ENCODE measurements at regions not wholly inside any gene's neighbourhood (a gene's known extent, or its start where the extent isn't known, plus 50 kb on each side); places are given as distances from the start of the nearest gene placed in this dataset.

- Histone ChIP-seq H3K4me3 (no peak overlapping the region), H3K4me2 (ENCODE audit: insufficient read depth, low read length) (no peak overlapping the region), H2AFZ (ENCODE audit: low read depth, low read length) (no peak overlapping the region), H3K27ac (ENCODE audit: extremely low read depth, low read depth, low read length) (no peak overlapping the region), H4K20me1 (replicated peaks; ENCODE audit: control insufficient read depth, insufficient read depth, low read length) (no peaks in the 10 kb centered on the region), H3K9ac (ENCODE audit: insufficient read depth in 1 of 2, low read depth in 2 of 2, low read length in 2 of 2) (no peak overlapping the region), H3K36me3 (ENCODE audit: control insufficient read depth, insufficient read depth, low read length) (no peaks in the 10 kb centered on the region), H3K9me3 (replicated peaks; ENCODE audit: control insufficient read depth, insufficient read depth, low read depth, low read length) (no peaks in the 10 kb centered on the region), H3K27me3 (ENCODE audit: control insufficient read depth in 2 of 2, insufficient read depth in 2 of 2, low read length in 2 of 2) (no peaks in the 10 kb centered on the region), H3K9me1 (ENCODE audit: control insufficient read depth, insufficient read depth, low read length) (no peaks in the 10 kb centered on the region), H3K79me2 (ENCODE audit: control insufficient read depth, insufficient read depth, low read length) (no peaks in the 10 kb centered on the region), H3K4me1 (replicated peaks in 1 of 2; ENCODE audit: control insufficient read depth in 2 of 2, insufficient read depth in 2 of 2, low read length in 2 of 2) (no peaks in the 10 kb centered on the region)
- 0% methylated on average over 1 of the region's 1 CpG for WGBS (ENCODE audit: insufficient coverage, low coverage, missing lambda C conversion rate)
- DNase-seq (ENCODE audit: extremely low read depth in 1 of 4, low spot score in 3 of 4) (no peak), ATAC-seq (no peak), FAIRE-seq (no peak)
- BruUV-seq (replicated peaks) = no TSS peak
- ChIA-PET POLR2A (no interaction called here), CTCF (ENCODE audit: low intra/inter-chr PET ratio) (no interaction called here)
- intact Hi-C loops (cut with micrococcal nuclease) (no loop called here), in situ Hi-C loops (cut with MboI) (no loop called here)
- no peak for TF ChIP-seq STAG1 (CRISPR knock-in tag; IDR thresholded peaks at IDR 0.05; ENCODE audit: borderline replicate concordance)
- TF ChIP-seq PURB (CRISPR knock-in tag; IDR thresholded peaks at IDR 0.05; ENCODE audit: low read depth) = no peak
- TF ChIP-seq ZNF184 (CRISPR knock-in tag; IDR thresholded peaks at IDR 0.05) = no peak
- no peak for TF ChIP-seq ZNF165 (CRISPR knock-in tag; IDR thresholded peaks at IDR 0.05; ENCODE audit: borderline replicate concordance)
- no peak for TF ChIP-seq RFX7 (CRISPR knock-in tag; IDR thresholded peaks at IDR 0.05)
- TF ChIP-seq TCF3 (CRISPR knock-in tag; IDR thresholded peaks at IDR 0.05) = no peak
- TF ChIP-seq MTA1 (IDR thresholded peaks at IDR 0.05; ENCODE audit: borderline replicate concordance) = no peak
- no peak for TF ChIP-seq GTF2A2 (tag; IDR thresholded peaks at IDR 0.05)
- no peak for TF ChIP-seq CUX1 (CRISPR knock-in tag; IDR thresholded peaks at IDR 0.05)
- TF ChIP-seq NFATC3 (IDR thresholded peaks at IDR 0.05) = no peak
- no peak for TF ChIP-seq RBM22 (IDR thresholded peaks at IDR 0.05; ENCODE audit: low read depth, low read length, poor library complexity, severe bottlenecking)
- TF ChIP-seq STAT5A (IDR thresholded peaks at IDR 0.05; ENCODE audit: borderline replicate concordance, low read length) = no peak
- TF ChIP-seq, protein P1, sequence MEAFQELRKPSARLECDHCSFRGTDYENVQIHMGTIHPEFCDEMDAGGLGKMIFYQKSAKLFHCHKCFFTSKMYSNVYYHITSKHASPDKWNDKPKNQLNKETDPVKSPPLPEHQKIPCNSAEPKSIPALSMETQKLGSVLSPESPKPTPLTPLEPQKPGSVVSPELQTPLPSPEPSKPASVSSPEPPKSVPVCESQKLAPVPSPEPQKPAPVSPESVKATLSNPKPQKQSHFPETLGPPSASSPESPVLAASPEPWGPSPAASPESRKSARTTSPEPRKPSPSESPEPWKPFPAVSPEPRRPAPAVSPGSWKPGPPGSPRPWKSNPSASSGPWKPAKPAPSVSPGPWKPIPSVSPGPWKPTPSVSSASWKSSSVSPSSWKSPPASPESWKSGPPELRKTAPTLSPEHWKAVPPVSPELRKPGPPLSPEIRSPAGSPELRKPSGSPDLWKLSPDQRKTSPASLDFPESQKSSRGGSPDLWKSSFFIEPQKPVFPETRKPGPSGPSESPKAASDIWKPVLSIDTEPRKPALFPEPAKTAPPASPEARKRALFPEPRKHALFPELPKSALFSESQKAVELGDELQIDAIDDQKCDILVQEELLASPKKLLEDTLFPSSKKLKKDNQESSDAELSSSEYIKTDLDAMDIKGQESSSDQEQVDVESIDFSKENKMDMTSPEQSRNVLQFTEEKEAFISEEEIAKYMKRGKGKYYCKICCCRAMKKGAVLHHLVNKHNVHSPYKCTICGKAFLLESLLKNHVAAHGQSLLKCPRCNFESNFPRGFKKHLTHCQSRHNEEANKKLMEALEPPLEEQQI (IDR thresholded peaks at IDR 0.05) = no peak
These were observed 1331.5 kb downstream of the CDH8 start for GRCh38 chr16:60704726-60705125.
